Mesendoderm (in vitro differentiated cells): ENCODE measurements at regions not wholly inside any gene's neighbourhood (a gene's known extent, or its start where the extent isn't known, plus 50 kb on each side); places are given as distances from the start of the nearest gene placed in this dataset.
A peak's percentile ranks its signal among the peaks of the same experiment; 100 is the strongest.

ENCODE experiments used
- DNase-seq: peaks from one replicate; pipeline ENCODE4 v3.0.0; 2013
- H2AK5ac ChIP-seq: 2 replicates; pipeline ENCODE4 v1.6.1; 2013; ENCODE audit warnings: low read length, inconsistent platforms
- H2BK120ac ChIP-seq: 2 replicates; pipeline ENCODE4 v1.6.1; 2013; ENCODE audit warnings: low read depth, mild to moderate bottlenecking, low read length, moderate library complexity, mixed read lengths
- H2BK15ac ChIP-seq: replicated peaks from 2 replicates; pipeline ENCODE4 v1.6.1; 2013; ENCODE audit warnings: low read depth, mild to moderate bottlenecking, moderate library complexity
- H2BK5ac ChIP-seq: 2 replicates; pipeline ENCODE4 v1.6.1; 2013; ENCODE audit warnings: low read length, inconsistent platforms
- H3K18ac ChIP-seq: 2 replicates; pipeline ENCODE4 v1.6.1; 2013; ENCODE audit warnings: mild to moderate bottlenecking, low read length, mixed read lengths
- H3K23ac ChIP-seq: one replicate; pipeline ENCODE4 v1.6.1; 2013; ENCODE audit warnings: low read length
- H3K27ac ChIP-seq: 2 replicates; pipeline ENCODE4 v1.5.1; 2013; ENCODE audit warnings: low read depth, mild to moderate bottlenecking, inconsistent platforms, low read length, moderate library complexity
- H3K27me3 ChIP-seq: 2 replicates; pipeline ENCODE4 v1.6.1; 2013; ENCODE audit warnings: low read length, control low read depth, mild to moderate bottlenecking, inconsistent platforms; ENCODE audit not compliant: insufficient read depth, poor library complexity
- H3K36me3 ChIP-seq: 2 replicates; pipeline ENCODE4 v1.6.1; 2013; ENCODE audit warnings: low read length, inconsistent platforms; ENCODE audit not compliant: control insufficient read depth, insufficient read depth
- H3K4ac ChIP-seq: one replicate; pipeline ENCODE4 v1.6.1; 2013; ENCODE audit warnings: low read depth, mild to moderate bottlenecking, low read length, moderate library complexity
- H3K4me1 ChIP-seq: 2 replicates; pipeline ENCODE4 v1.6.1; 2013; ENCODE audit warnings: low read depth, low read length, inconsistent platforms; ENCODE audit not compliant: control insufficient read depth
- H3K4me2 ChIP-seq: 2 replicates; pipeline ENCODE4 v1.6.1; 2013; ENCODE audit warnings: low read length
- H3K4me3 ChIP-seq: 2 replicates; pipeline ENCODE4 v1.5.1; 2013; ENCODE audit warnings: mild to moderate bottlenecking, low read length
- H3K56ac ChIP-seq: one replicate; pipeline ENCODE4 v1.6.1; 2013; ENCODE audit warnings: low read length
- H3K79me1 ChIP-seq: 2 replicates; pipeline ENCODE4 v1.6.1; 2013; ENCODE audit warnings: low read length, inconsistent platforms
- H3K79me2 ChIP-seq: 2 replicates; pipeline ENCODE4 v1.6.1; 2013; ENCODE audit warnings: mild to moderate bottlenecking, low read length; ENCODE audit not compliant: control insufficient read depth, insufficient read depth
- H3K9ac ChIP-seq: 2 replicates; pipeline ENCODE4 v1.6.1; 2013; ENCODE audit warnings: low read length, inconsistent platforms
- H4K5ac ChIP-seq: one replicate; pipeline ENCODE4 v1.6.1; 2013; ENCODE audit warnings: low read length
- H4K8ac ChIP-seq: one replicate; pipeline ENCODE4 v1.6.1; 2013; ENCODE audit warnings: low read depth, mild to moderate bottlenecking, control low read depth, low read length, moderate library complexity
- WGBS: extraction: QIAGEN DNeasy Blood & Tissue Kit; methylation state at CpG from one replicate; pipeline ENCODE4 v1.1.7; 2013; ENCODE audit warnings: low lambda C conversion rate, missing lambda C conversion rate; ENCODE audit not compliant: insufficient coverage; ENCODE audit errors: extremely low coverage; 5-methylcytosine and 5-hydroxymethylcytosine counted together

- no peak for DNase-seq
- no peaks in the 10 kb centered on the region for H3K27me3 ChIP-seq
- no peak overlapping the region for H2AK5ac ChIP-seq
- no peak overlapping the region for H3K9ac ChIP-seq
- no peak overlapping the region for H4K8ac ChIP-seq
- no peak overlapping the region for H3K27ac ChIP-seq
- H3K18ac ChIP-seq = no peak overlapping the region
- H2BK120ac ChIP-seq = no peak overlapping the region
- WGBS = no CpG with 5 or more reads among the region's 3 CpGs
- no peak overlapping the region for H3K4me3 ChIP-seq
- no peaks in the 10 kb centered on the region for H3K4me1 ChIP-seq
- H2BK5ac ChIP-seq = no peak overlapping the region
- H3K23ac ChIP-seq = no peak overlapping the region
- H3K4me2 ChIP-seq = no peak overlapping the region
- no peaks in the 10 kb centered on the region for H3K79me1 ChIP-seq
- no peak overlapping the region for H4K5ac ChIP-seq
- H3K36me3 ChIP-seq = no peaks in the 10 kb centered on the region
- H3K4ac ChIP-seq = no peak overlapping the region
- no peaks in the 10 kb centered on the region for H3K79me2 ChIP-seq
- H3K56ac ChIP-seq = no peak overlapping the region
- no peak overlapping the region for H2BK15ac ChIP-seq
Observed at GRCh38 chr5:91232523-91232922, 150.6 kb downstream of the ARRDC3 start.

GRCh38 chr5:91229031-91229727 is 153.9 kb downstream of the ARRDC3 start:
- no peak overlapping the region for H2BK15ac ChIP-seq
- no peaks in the 10 kb centered on the region for H3K79me2 ChIP-seq
- no peak overlapping the region for H3K4me3 ChIP-seq
- no peak overlapping the region for H2BK5ac ChIP-seq
- H3K36me3 ChIP-seq = no peaks in the 10 kb centered on the region
- H4K8ac ChIP-seq = no peak overlapping the region
- no peak overlapping the region for H3K18ac ChIP-seq
- H3K4me1 ChIP-seq = no peaks in the 10 kb centered on the region
- no CpG with 5 or more reads among the region's 1 CpG for WGBS
- no peak overlapping the region for H3K27ac ChIP-seq
- H3K23ac ChIP-seq = no peak overlapping the region
- DNase-seq = no peak
- no peak overlapping the region for H3K4me2 ChIP-seq
- no peak overlapping the region for H3K4ac ChIP-seq
- H3K9ac ChIP-seq = no peak overlapping the region
- no peak overlapping the region for H4K5ac ChIP-seq
- no peak overlapping the region for H3K56ac ChIP-seq
- no peaks in the 10 kb centered on the region for H3K27me3 ChIP-seq
- no peak overlapping the region for H2BK120ac ChIP-seq
- H2AK5ac ChIP-seq = no peak overlapping the region
- no peaks in the 10 kb centered on the region for H3K79me1 ChIP-seq

- H3K4me2 ChIP-seq = no peak overlapping the region
- H3K79me1 ChIP-seq = no peaks in the 10 kb centered on the region
- H4K5ac ChIP-seq = no peak overlapping the region
- no peak overlapping the region for H3K18ac ChIP-seq
- H3K4ac ChIP-seq = no peak overlapping the region
- H3K56ac ChIP-seq = no peak overlapping the region
- H3K4me1 ChIP-seq = no peaks in the 10 kb centered on the region
- H3K27me3 ChIP-seq = no peaks in the 10 kb centered on the region
- no peaks in the 10 kb centered on the region for H3K36me3 ChIP-seq
- H4K8ac ChIP-seq = no peak overlapping the region
- H2BK15ac ChIP-seq = no peak overlapping the region
- no peak overlapping the region for H3K4me3 ChIP-seq
- H3K79me2 ChIP-seq = no peaks in the 10 kb centered on the region
- no peak overlapping the region for H3K27ac ChIP-seq
- no peak for DNase-seq
- H2AK5ac ChIP-seq = no peak overlapping the region
- no CpG with 5 or more reads among the region's 1 CpG for WGBS
- no peak overlapping the region for H3K23ac ChIP-seq
- no peak overlapping the region for H2BK5ac ChIP-seq
- no peak overlapping the region for H3K9ac ChIP-seq
- H2BK120ac ChIP-seq = no peak overlapping the region
Observed at GRCh38 chr5:91228188-91228587, 154.9 kb downstream of the ARRDC3 start.

GRCh38 chr5:91225848-91226686 is 157.1 kb downstream of the ARRDC3 start:
- Histone ChIP-seq H2BK5ac (no peak overlapping the region), H3K79me1 (no peaks in the 10 kb centered on the region), H4K5ac (no peak overlapping the region), H2BK15ac (no peak overlapping the region), H3K4me3 (no peak overlapping the region), H2BK120ac (no peak overlapping the region), H3K27me3 (no peaks in the 10 kb centered on the region), H4K8ac (no peak overlapping the region), H3K4me2 (no peak overlapping the region), H3K79me2 (no peaks in the 10 kb centered on the region), H3K18ac (no peak overlapping the region), H3K9ac (no peak overlapping the region), H2AK5ac (no peak overlapping the region), H3K4me1 (no peaks in the 10 kb centered on the region), H3K56ac (no peak overlapping the region), H3K23ac (no peak overlapping the region), H3K36me3 (no peaks in the 10 kb centered on the region), H3K27ac (no peak overlapping the region), H3K4ac (no peak overlapping the region)
- DNase-seq = peak; percentile 71
- no CpG with 5 or more reads among the region's 10 CpGs for WGBS

GRCh38 chr5:91224969-91225368 is 158.1 kb downstream of the ARRDC3 start:
- H3K79me1 ChIP-seq = no peaks in the 10 kb centered on the region
- no peaks in the 10 kb centered on the region for H3K36me3 ChIP-seq
- H3K4ac ChIP-seq = no peak overlapping the region
- H3K4me2 ChIP-seq = no peak overlapping the region
- no peaks in the 10 kb centered on the region for H3K79me2 ChIP-seq
- H2AK5ac ChIP-seq = no peak overlapping the region
- WGBS = no CpG with 5 or more reads among the region's 2 CpGs
- no peak overlapping the region for H4K8ac ChIP-seq
- no peak overlapping the region for H3K18ac ChIP-seq
- no peak overlapping the region for H3K9ac ChIP-seq
- H3K27me3 ChIP-seq = no peaks in the 10 kb centered on the region
- H2BK5ac ChIP-seq = no peak overlapping the region
- H3K27ac ChIP-seq = no peak overlapping the region
- no peak overlapping the region for H3K56ac ChIP-seq
- no peak for DNase-seq
- no peak overlapping the region for H2BK120ac ChIP-seq
- no peak overlapping the region for H3K4me3 ChIP-seq
- H2BK15ac ChIP-seq = no peak overlapping the region
- no peaks in the 10 kb centered on the region for H3K4me1 ChIP-seq
- H3K23ac ChIP-seq = no peak overlapping the region
- H4K5ac ChIP-seq = no peak overlapping the region
